K562 (cell line): ENCODE measurements at regions not wholly inside any gene's neighbourhood (a gene's known extent, or its start where the extent isn't known, plus 50 kb on each side); places are given as distances from the start of the nearest gene placed in this dataset.

Experiments
- NELFE ChIP-seq: IDR thresholded peaks from 2 replicates; pipeline ENCODE4 v1.6.1; 2011; ENCODE audit warnings: mild to moderate bottlenecking; ENCODE audit not compliant: insufficient read depth, insufficient read length
- ZBED1 ChIP-seq: IDR thresholded peaks from 2 replicates; pipeline ENCODE4 v1.6.1; 2014
- ZNF311 ChIP-seq: fragments of 250-450 bp; sonication (Bioruptor Pico); IDR thresholded peaks from 2 replicates; pipeline ENCODE4 v1.4.0; 2020; ENCODE audit warnings: mild to moderate bottlenecking, moderate library complexity
- ZNF431 ChIP-seq: sonication (generic); formaldehyde crosslinking; IDR thresholded peaks from 2 replicates; pipeline ENCODE4 v1.8.0; 2022; ENCODE audit warnings: mild to moderate bottlenecking, missing genetic modification reagents
- ZNF507 ChIP-seq: conservative IDR thresholded peaks from 2 replicates; pipeline ENCODE4 v1.6.1; 2017; ENCODE audit warnings: missing genetic modification characterization, missing compliant biosample characterization
- TF ChIP-seq, protein P1 (sequence below), 3 experiments: IDR thresholded peaks in 2 of 3; conservative IDR thresholded peaks in 1 of 3; 2 replicates each; pipeline ENCODE4 v1.5.1; 2011 to 2012; ENCODE audit warnings: low read length in 3 of 3, mild to moderate bottlenecking in 3 of 3, control low read depth in 2 of 3, improper control_type of control experiment in 1 of 3, inconsistent platforms in 1 of 3, low read depth in 1 of 3, mixed read lengths in 1 of 3, moderate library complexity in 1 of 3; ENCODE audit not compliant: insufficient read depth in 2 of 3
- TF ChIP-seq, protein P2 (sequence below): IDR thresholded peaks from 3 replicates; pipeline ENCODE4 v1.6.1; 2011; ENCODE audit warnings: borderline replicate concordance, mild to moderate bottlenecking, moderate library complexity; ENCODE audit not compliant: insufficient read length; ENCODE audit errors: extremely low read depth

DNA sequence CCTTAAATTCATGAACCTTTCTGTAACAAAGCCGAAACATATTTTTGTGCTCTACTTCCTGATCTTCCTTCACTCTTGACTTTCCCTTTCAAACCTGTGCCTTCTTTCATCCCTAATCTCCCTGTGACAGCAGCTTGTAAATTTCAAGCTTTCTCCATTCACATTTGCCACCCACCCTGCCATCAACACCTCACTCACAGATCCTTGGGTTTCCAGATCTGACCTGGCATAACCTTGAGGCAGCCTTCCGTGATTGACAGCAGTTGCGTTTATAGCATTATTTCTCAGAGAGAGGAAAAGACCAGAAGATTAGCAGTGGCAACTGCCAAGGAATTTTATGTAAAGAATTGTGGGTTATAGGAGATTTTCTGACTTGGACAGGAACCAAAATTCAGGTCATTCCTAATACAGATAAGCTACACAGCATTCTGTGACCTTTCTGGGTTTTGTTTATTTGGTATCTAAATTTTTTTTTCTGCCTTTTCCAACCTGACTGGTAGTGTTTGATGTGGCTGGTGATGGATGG, 260.0 kb downstream of the NR2F1-AS1 start (continued):
- TF ChIP-seq, protein P1, sequence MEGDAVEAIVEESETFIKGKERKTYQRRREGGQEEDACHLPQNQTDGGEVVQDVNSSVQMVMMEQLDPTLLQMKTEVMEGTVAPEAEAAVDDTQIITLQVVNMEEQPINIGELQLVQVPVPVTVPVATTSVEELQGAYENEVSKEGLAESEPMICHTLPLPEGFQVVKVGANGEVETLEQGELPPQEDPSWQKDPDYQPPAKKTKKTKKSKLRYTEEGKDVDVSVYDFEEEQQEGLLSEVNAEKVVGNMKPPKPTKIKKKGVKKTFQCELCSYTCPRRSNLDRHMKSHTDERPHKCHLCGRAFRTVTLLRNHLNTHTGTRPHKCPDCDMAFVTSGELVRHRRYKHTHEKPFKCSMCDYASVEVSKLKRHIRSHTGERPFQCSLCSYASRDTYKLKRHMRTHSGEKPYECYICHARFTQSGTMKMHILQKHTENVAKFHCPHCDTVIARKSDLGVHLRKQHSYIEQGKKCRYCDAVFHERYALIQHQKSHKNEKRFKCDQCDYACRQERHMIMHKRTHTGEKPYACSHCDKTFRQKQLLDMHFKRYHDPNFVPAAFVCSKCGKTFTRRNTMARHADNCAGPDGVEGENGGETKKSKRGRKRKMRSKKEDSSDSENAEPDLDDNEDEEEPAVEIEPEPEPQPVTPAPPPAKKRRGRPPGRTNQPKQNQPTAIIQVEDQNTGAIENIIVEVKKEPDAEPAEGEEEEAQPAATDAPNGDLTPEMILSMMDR (IDR thresholded peaks at IDR 0.05 in 2 of 3, conservative IDR thresholded peaks at IDR 0.05 in 1 of 3; ENCODE audit: insufficient read depth in 2 of 3, low read depth in 1 of 3, low read length in 3 of 3), result no peak
- TF ChIP-seq, protein P2, sequence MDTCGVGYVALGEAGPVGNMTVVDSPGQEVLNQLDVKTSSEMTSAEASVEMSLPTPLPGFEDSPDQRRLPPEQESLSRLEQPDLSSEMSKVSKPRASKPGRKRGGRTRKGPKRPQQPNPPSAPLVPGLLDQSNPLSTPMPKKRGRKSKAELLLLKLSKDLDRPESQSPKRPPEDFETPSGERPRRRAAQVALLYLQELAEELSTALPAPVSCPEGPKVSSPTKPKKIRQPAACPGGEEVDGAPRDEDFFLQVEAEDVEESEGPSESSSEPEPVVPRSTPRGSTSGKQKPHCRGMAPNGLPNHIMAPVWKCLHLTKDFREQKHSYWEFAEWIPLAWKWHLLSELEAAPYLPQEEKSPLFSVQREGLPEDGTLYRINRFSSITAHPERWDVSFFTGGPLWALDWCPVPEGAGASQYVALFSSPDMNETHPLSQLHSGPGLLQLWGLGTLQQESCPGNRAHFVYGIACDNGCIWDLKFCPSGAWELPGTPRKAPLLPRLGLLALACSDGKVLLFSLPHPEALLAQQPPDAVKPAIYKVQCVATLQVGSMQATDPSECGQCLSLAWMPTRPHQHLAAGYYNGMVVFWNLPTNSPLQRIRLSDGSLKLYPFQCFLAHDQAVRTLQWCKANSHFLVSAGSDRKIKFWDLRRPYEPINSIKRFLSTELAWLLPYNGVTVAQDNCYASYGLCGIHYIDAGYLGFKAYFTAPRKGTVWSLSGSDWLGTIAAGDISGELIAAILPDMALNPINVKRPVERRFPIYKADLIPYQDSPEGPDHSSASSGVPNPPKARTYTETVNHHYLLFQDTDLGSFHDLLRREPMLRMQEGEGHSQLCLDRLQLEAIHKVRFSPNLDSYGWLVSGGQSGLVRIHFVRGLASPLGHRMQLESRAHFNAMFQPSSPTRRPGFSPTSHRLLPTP, result no peak
- TF ChIP-seq ZNF311 (CRISPR knock-in tag), result no peak
- TF ChIP-seq ZNF431 (CRISPR knock-in tag), result no peak
- no peak for TF ChIP-seq NELFE
- no peak for TF ChIP-seq ZBED1
- no peak for TF ChIP-seq ZNF507 (tag)
